ENCODE measurements at regions not wholly inside any gene's neighbourhood (a gene's known extent, or its start where the extent isn't known, plus 50 kb on each side); places are given as distances from the start of the nearest gene placed in this dataset.

DNA sequence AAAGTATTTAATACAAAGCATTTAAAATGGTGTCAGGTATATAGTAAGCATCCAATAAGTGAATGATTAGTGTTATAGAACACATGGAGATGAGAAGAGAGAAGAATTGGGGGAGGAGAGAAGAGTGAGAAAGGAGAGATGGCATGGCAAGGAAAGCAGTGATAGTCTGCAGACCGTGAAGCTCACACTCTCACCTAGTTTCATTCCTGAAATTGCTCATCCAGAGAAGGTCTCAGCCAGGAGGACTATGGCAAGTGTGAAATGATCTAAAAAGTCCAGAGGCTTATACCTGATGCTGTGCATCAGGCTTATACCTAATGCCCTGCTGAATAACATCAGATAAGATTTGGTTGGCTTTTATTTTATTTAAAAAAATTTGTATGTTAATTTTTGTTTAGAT lies 351.6 kb upstream of the KLF12 start:
- no peak for DNase-seq (ENCODE audit: low spot score)

GRCh38 chr13:74479124-74479523 lies 344.9 kb upstream of the KLF12 start:
- DNase-seq (ENCODE audit: low spot score) = no peak

DNA sequence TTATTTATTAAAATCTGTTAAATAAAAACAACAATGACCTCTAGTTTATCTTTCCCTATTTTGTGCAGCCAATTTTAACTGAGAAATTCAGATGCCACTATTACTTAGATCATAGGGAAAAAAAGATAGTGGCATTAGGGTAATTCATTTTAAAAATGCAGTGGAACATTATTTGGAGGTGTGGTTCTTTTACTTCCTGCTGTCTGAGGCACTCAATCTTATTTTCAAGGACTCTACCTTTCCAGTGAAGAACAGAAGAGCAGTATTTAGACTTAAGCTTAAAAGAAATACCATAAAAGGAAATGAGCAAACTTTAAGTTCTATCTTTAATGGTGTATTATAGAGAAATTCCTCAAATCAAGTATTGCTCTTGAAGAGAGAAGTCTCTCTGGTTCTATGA lies 342.6 kb upstream of the KLF12 start:
- no peak for DNase-seq (ENCODE audit: low spot score)

DNA sequence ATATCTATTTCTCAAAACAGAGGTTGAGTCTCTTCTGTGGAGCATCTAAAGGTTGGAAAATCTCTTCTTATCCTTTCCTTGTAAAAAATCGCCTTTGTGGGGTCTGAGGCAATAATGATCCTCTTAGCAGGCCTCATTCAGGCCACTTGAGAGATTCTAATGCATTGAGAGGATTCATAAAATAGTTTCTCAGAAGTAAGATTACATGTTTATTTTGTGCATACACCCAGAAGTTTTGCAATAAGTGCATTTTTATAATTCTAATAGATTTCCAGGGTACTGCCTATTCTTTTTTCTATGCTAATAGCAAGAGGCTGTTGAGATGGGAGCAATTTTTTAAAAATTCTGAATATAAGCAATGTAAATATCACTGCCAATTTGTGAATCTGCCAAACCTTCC lies 342.2 kb upstream of the KLF12 start:
- DNase-seq (ENCODE audit: low spot score) = no peak

DNA sequence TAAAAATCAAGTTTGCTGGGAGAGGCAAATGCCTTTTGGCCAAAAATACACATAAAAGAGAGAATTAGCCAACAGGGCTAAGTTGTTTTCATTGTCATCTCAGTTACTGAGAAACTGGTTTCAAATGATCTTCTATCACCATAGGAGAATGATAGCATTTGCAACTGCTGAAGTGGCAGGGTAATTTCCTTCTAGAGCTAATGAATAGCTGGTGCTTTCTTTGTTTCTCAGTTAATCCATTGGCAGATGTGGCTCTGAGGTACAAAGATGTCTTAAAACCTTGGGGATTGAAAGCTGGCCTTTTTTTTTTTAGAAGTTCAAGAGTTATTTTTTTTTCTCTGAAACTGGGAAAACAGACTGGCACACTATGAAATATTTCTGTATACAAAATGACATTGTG lies 332.7 kb upstream of the KLF12 start:
- no peak for DNase-seq (ENCODE audit: low spot score)

DNA sequence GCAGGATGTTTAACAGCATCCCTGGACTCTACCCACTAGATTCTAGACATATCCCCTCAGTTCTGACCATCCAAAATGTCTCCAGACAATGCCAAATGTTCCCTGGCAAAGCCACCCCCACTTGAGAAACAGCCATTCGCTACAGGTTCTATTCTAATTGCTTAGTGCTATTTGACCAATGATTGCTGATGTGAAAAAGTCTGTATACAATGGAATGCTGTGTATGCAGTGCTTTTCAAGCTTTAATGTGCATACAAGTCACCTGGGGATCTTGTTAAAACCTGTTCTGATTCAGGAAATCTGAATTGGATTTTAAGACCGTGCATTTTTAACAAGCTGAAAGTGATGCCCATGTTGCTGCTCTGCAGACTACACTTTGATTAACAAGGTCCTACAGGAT lies 331.8 kb upstream of the KLF12 start:
- no peak for DNase-seq (ENCODE audit: low spot score)

DNA sequence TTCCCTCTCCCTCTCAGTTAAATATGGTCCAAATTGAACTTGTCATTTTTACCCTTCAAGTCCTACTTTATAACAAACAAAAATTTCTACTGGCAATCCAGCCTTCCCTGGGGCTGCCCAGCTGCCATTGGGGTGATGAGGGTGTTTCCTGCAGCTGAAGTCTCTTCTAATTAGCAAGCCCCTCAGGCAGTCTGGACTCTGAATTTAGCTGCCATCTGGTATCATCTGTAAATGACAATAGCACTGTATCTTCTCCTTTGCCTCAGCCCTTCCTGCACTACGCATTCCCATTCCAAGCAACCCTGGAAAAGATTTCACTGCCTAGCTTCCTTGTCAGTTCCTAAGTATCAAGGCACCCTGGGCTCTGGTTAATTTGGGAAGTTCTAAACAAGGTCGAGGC lies 331.1 kb upstream of the KLF12 start:
- no peak for DNase-seq (ENCODE audit: low spot score)

- DNase-seq (ENCODE audit: low spot score) = no peak
Measured at GRCh38 chr13:74464670-74465069, 330.5 kb upstream of the KLF12 start.

- DNase-seq (ENCODE audit: low spot score) = no peak
Measured at GRCh38 chr13:74461011-74461410, 326.8 kb upstream of the KLF12 start.

DNA sequence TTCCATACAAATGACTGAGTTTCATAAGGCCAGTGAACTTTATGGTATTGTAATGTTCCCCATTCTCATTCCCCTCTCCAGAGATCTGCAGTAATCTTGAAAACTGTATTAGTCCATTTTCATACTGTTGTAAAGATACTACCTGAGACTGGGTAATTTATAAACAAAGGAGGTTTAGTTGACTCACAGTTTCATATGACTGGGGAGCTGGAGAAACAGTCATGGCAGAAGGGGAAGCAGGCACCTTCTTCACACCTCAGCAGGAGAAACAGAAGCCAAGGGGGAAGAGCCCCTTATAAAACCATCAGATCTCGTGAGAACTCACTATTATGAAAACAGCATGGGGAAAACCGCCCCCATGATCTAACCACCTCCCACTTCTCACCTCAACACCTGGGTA lies 318.7 kb upstream of the KLF12 start:
- DNase-seq (ENCODE audit: low spot score) = no peak

DNA sequence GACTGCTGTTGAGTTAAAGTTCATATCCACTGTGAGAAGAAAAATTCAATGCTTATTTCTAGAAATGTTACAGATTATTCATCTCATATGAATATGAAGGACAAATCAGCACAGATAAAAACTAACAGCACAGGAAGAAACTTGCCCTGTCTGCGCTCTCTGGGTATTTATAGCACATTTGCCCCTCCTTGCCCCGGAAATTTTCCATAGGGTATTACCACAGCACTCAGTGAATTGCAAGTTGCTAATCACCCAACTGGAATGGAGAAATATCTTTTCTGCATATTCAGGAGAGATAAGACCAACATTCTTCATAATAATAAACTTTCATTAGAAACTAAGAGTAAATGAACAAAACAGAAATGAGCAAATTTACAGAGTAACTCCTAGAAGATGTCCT lies 318.0 kb upstream of the KLF12 start:
- no peak for DNase-seq (ENCODE audit: low spot score)

GRCh38 chr13:74450964-74451363 lies 316.8 kb upstream of the KLF12 start:
- DNase-seq (ENCODE audit: low spot score) = no peak

- DNase-seq (ENCODE audit: low spot score) = no peak
Measured at GRCh38 chr13:74450525-74450845, 316.3 kb upstream of the KLF12 start.

GRCh38 chr13:74449811-74450524 lies 315.8 kb upstream of the KLF12 start:
- DNase-seq (ENCODE audit: low spot score) = no peak

GRCh38 chr13:74444864-74445479 lies 310.8 kb upstream of the KLF12 start:
- no peak for DNase-seq (ENCODE audit: low spot score)

DNA sequence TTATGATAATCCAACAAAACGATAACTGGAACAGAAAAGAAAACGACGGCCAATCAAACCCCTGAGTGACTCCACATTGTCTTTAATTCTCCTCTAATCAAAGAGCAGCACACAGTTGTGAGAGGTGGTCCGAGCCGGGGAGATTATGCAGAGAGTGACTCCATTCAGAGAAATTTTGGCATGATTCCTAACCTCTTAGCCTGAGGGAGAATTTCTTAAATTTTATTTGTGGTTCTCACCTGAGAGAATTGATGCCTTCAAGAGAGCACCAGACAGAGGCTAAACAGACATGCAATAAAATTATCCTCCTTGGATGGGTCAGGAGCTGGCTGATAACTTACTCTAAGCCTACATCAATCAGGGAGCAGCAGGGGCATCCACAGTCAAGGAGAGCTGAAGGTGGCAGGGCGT lies 310.0 kb upstream of the KLF12 start:
- DNase-seq (ENCODE audit: low spot score) = no peak

DNA sequence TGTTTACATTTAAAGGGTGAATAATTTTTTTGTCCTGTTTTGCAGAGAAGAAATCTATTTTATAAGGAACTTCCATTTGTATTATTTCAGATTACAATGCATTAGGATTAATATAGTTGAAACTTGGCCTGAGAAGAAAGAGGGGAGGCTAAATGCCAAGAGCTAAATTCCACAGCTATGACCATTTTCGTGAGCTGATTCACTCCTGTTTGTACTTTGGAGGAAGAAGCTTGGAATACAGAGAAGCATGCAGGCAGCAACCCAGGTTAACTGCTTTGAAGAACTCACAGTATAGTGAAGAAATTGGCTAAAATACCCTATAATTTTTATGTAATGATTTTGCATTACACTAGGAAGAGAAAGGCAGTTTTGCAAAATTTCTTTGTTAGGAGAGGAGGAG lies 309.4 kb upstream of the KLF12 start:
- no peak for DNase-seq (ENCODE audit: low spot score)

- no peak for DNase-seq (ENCODE audit: low spot score)
Measured at GRCh38 chr13:74442751-74443150, 308.5 kb upstream of the KLF12 start.

GRCh38 chr13:74438901-74439300 lies 304.7 kb upstream of the KLF12 start:
- DNase-seq (ENCODE audit: low spot score) = no peak

GRCh38 chr13:74434782-74435181 lies 300.6 kb upstream of the KLF12 start:
- no peak for DNase-seq (ENCODE audit: low spot score)

DNA sequence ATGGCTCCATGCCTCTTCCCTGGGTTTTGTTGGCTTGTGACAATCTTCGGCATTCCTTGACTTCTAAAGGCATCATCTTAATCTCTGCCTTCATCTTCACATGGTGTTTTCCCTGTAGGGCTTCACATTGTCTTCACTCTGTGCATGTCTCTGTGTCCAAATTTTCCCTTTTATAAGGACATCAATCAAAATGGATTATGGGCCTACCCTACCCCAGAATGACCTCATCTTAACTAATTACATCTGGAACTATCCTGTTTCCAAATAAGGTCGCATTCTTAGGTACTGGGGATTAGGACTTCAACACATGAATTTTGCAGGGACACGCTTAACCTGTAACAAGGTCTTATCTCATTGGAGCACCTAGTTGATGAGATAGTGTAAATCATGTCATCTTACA lies 290.3 kb upstream of the KLF12 start:
- DNase-seq (ENCODE audit: low spot score) = no peak

- DNase-seq (ENCODE audit: low spot score) = no peak
Measured at GRCh38 chr13:74423434-74423833, 289.2 kb upstream of the KLF12 start.

GRCh38 chr13:74414458-74414857 lies 280.3 kb upstream of the KLF12 start:
- no peak for DNase-seq (ENCODE audit: low spot score)

- no peak for DNase-seq (ENCODE audit: low spot score)
Measured at GRCh38 chr13:74413482-74413881, 279.3 kb upstream of the KLF12 start.

Data from SW480 (cell line).